SU-DHL-6 (cell line): ENCODE measurements at regions not wholly inside any gene's neighbourhood (a gene's known extent, or its start where the extent isn't known, plus 50 kb on each side); places are given as distances from the start of the nearest gene placed in this dataset.
"Not testable (repeated sequence)": the region's sequence is repeated elsewhere in the genome, so short reads cannot be mapped to it uniquely, and the experiment has no call there.

Experiments
- H2AFZ ChIP-seq: fragments of 200-600 bp; sonication (generic); 2 replicates; pipeline ENCODE4 v1.6.1; 2014; ENCODE audit warnings: low read depth, mild to moderate bottlenecking, moderate library complexity, mixed read lengths, antibody characterized with exemption, low read length; ENCODE audit not compliant: severe bottlenecking
- H3F3A ChIP-seq: fragments of 200-600 bp; shearing (Covaris generic); 2 replicates; pipeline ENCODE4 v1.6.0; 2016; ENCODE audit warnings: antibody characterized with exemption, mild to moderate bottlenecking; ENCODE audit not compliant: insufficient read depth
- H3K27ac ChIP-seq: fragments of 200-600 bp; sonication (generic); 2 replicates; pipeline ENCODE4 v1.5.1; 2016; ENCODE audit warnings: low read depth, mild to moderate bottlenecking, low read length, moderate library complexity, mixed read lengths
- H3K27me3 ChIP-seq: fragments of 200-600 bp; sonication (generic), shearing (Covaris generic); 2 replicates; pipeline ENCODE4 v1.6.0; 2014; ENCODE audit warnings: mild to moderate bottlenecking, low read length
- H3K36me3 ChIP-seq: fragments of 200-600 bp; sonication (generic); 2 replicates; pipeline ENCODE4 v1.6.1; 2014; ENCODE audit warnings: mild to moderate bottlenecking, low read length, mixed read lengths
- H3K4me2 ChIP-seq: fragments of 300-600, 200-600 bp; shearing (Covaris generic), sonication (generic); 2 replicates; pipeline ENCODE4 v1.6.0; 2014; ENCODE audit warnings: low read length, low read depth, mild to moderate bottlenecking; ENCODE audit not compliant: poor library complexity, severe bottlenecking
- H3K4me3 ChIP-seq: fragments of 200-600 bp; sonication (generic); 2 replicates; pipeline ENCODE4 v1.5.1; 2014; ENCODE audit warnings: antibody characterized with exemption, low read length, mild to moderate bottlenecking, mixed read lengths; ENCODE audit not compliant: insufficient read depth, poor library complexity, severe bottlenecking
- H3K79me2 ChIP-seq: fragments of 200-600 bp; sonication (generic); 2 replicates; pipeline ENCODE4 v1.6.1; 2014; ENCODE audit warnings: mild to moderate bottlenecking, low read length, moderate library complexity; ENCODE audit not compliant: insufficient read depth
- H3K9ac ChIP-seq: fragments of 200-600 bp; sonication (generic); 2 replicates; pipeline ENCODE4 v1.7.0; 2014; ENCODE audit warnings: mild to moderate bottlenecking, low read length
- H3K9me2 ChIP-seq: fragments of 200-600 bp; sonication (generic); replicated peaks from 2 replicates; pipeline ENCODE4 v1.6.1; 2014; ENCODE audit warnings: low read length; ENCODE audit not compliant: insufficient read depth
- H3K9me3 ChIP-seq: fragments of 200-600 bp; sonication (generic); 2 replicates; pipeline ENCODE4 v1.6.1; 2014; ENCODE audit warnings: low read length, mixed read lengths; ENCODE audit not compliant: insufficient read depth
- H4K20me1 ChIP-seq: fragments of 200-600 bp; sonication (generic); 2 replicates; pipeline ENCODE4 v1.6.1; 2014; ENCODE audit warnings: low read depth, mild to moderate bottlenecking, antibody characterized with exemption, low read length, moderate library complexity, mixed read lengths
- EZH2phosphoT487 ChIP-seq: fragments of 200-600 bp; sonication (generic), shearing (Covaris generic); conservative IDR thresholded peaks from 2 replicates; pipeline ENCODE4 v1.6.1; 2018; ENCODE audit warnings: mild to moderate bottlenecking, antibody characterized with exemption, low read length, moderate library complexity, mixed read lengths
- TF ChIP-seq, protein P1 (sequence below): fragments of 200-600 bp; sonication (generic); IDR thresholded peaks from one replicate; pipeline ENCODE4 v1.5.1; 2017; ENCODE audit warnings: antibody characterized with exemption, mild to moderate bottlenecking, low read length, moderate library complexity; ENCODE audit not compliant: insufficient read depth, poor library complexity, severe bottlenecking

DNA sequence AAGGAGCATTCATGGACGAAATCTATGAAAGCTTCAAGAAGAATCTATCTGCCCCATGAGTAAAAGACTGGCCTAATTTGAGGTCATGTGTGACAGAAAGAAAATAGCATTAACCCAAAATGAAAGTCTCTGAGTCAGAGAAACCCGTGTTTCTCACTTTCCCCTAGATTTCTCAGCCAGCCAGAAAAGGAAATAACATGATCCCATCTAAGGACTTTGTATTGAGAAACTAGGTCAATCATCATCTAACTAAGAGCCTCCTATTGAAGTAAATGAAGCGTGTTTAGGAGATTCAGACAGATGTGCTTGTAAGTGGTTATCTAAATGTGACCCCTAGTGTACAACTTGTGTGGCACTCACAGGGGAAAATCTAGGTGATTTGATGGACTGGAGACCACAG, 77.3 kb upstream of the ZNF366 start:
- no peak for TF ChIP-seq EZH2phosphoT487
- TF ChIP-seq, protein P1, sequence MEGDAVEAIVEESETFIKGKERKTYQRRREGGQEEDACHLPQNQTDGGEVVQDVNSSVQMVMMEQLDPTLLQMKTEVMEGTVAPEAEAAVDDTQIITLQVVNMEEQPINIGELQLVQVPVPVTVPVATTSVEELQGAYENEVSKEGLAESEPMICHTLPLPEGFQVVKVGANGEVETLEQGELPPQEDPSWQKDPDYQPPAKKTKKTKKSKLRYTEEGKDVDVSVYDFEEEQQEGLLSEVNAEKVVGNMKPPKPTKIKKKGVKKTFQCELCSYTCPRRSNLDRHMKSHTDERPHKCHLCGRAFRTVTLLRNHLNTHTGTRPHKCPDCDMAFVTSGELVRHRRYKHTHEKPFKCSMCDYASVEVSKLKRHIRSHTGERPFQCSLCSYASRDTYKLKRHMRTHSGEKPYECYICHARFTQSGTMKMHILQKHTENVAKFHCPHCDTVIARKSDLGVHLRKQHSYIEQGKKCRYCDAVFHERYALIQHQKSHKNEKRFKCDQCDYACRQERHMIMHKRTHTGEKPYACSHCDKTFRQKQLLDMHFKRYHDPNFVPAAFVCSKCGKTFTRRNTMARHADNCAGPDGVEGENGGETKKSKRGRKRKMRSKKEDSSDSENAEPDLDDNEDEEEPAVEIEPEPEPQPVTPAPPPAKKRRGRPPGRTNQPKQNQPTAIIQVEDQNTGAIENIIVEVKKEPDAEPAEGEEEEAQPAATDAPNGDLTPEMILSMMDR, result no peak
- no peak overlapping the region for H3K9ac ChIP-seq
- no peaks in the 10 kb centered on the region for H3K27me3 ChIP-seq
- H3K4me3 ChIP-seq, result no peak overlapping the region
- H4K20me1 ChIP-seq, result no peaks in the 10 kb centered on the region
- no peaks in the 10 kb centered on the region for H3K9me3 ChIP-seq
- no peaks in the 10 kb centered on the region for H3F3A ChIP-seq
- no peak overlapping the region for H2AFZ ChIP-seq
- no peaks in the 10 kb centered on the region for H3K36me3 ChIP-seq
- H3K27ac ChIP-seq, result no peak overlapping the region
- no peaks in the 10 kb centered on the region for H3K79me2 ChIP-seq
- no peak overlapping the region for H3K4me2 ChIP-seq
- no peaks in the 10 kb centered on the region for H3K9me2 ChIP-seq

DNA sequence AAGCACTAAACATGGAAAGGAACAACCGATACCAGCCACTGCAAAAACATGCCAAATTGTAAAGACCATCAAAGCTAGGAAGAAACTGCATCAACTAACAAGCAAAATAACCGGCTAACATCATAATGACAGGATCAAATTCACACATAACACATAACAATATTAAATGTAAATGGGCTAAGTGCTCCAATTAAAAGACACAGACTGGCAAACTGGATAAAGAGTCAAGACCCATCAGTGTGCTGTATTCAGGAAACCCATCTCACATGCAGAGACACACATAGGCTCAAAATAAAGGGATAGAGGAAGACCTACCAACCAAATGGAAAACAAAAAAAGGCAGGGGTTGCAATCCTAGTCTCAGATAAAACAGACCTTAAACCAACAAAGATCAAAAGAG, 72.1 kb upstream of the ZNF366 start:
- H3K4me2 ChIP-seq, H3K9ac ChIP-seq, H3K9me2 ChIP-seq, H4K20me1 ChIP-seq, H3K27me3 ChIP-seq, H3K27ac ChIP-seq, H3K9me3 ChIP-seq, H3K79me2 ChIP-seq, H3K36me3 ChIP-seq, H2AFZ ChIP-seq, H3K4me3 ChIP-seq, H3F3A ChIP-seq: not testable (repeated sequence)

- Histone ChIP-seq H3K79me2 (no peaks in the 10 kb centered on the region), H3K36me3 (no peaks in the 10 kb centered on the region), H3K9ac (no peak overlapping the region), H4K20me1 (no peaks in the 10 kb centered on the region), H3F3A (no peaks in the 10 kb centered on the region), H2AFZ (no peak overlapping the region), H3K4me3 (no peak overlapping the region), H3K4me2 (no peak overlapping the region), H3K27ac (no peak overlapping the region), H3K9me3 (no peaks in the 10 kb centered on the region), H3K9me2 (no peaks in the 10 kb centered on the region), H3K27me3 (no peaks in the 10 kb centered on the region)
- TF ChIP-seq, protein P1, result no peak
- no peak for TF ChIP-seq EZH2phosphoT487
Measured at GRCh38 chr5:72572236-72572765, 65.1 kb upstream of the ZNF366 start.

GRCh38 chr5:72569408-72569944, 62.3 kb upstream of the ZNF366 start:
- Histone ChIP-seq H2AFZ (no peak overlapping the region), H3K27ac (no peak overlapping the region), H3K36me3 (no peaks in the 10 kb centered on the region), H3K79me2 (no peaks in the 10 kb centered on the region), H3K9me3 (no peaks in the 10 kb centered on the region), H4K20me1 (no peaks in the 10 kb centered on the region), H3K9ac (no peak overlapping the region), H3K27me3 (no peaks in the 10 kb centered on the region), H3F3A (no peaks in the 10 kb centered on the region), H3K4me2 (no peak overlapping the region), H3K9me2 (no peaks in the 10 kb centered on the region), H3K4me3 (no peak overlapping the region)
- TF ChIP-seq, protein P1, result no peak
- TF ChIP-seq EZH2phosphoT487, result no peak
